HEK293T (cell line): ENCODE measurements at regions not wholly inside any gene's neighbourhood (a gene's known extent, or its start where the extent isn't known, plus 50 kb on each side); places are given as distances from the start of the nearest gene placed in this dataset.

ENCODE experiments used
- CTCF ChIA-PET: fragments of 350-600 bp; formaldehyde crosslinking; extraction: SDS; loops from one replicate; lab custom pipeline; 2021; ENCODE audit warnings: antibody characterized with exemption, inconsistent platforms; lab: Yijun Ruan, JAX
- POLR2A ChIA-PET: fragments of 350-600 bp; formaldehyde crosslinking; extraction: SDS; loops from one replicate; lab custom pipeline; 2020; ENCODE audit warnings: antibody characterized with exemption, inconsistent platforms; lab: Yijun Ruan, JAX
- DNase-seq: peaks from one replicate; pipeline ENCODE4 v3.0.0; 2012; ENCODE audit warnings: mixed read lengths; ENCODE audit errors: extremely low spot score
- ARNT ChIP-seq: fragments of 450-650 bp; IDR thresholded peaks from 2 replicates; pipeline ENCODE4 v1.6.1; 2017; ENCODE audit warnings: mild to moderate bottlenecking
- BHLHE40 ChIP-seq: fragments of 450-650 bp; IDR thresholded peaks from 2 replicates; pipeline ENCODE4 v1.6.1; 2016; ENCODE audit warnings: mild to moderate bottlenecking, moderate library complexity, borderline replicate concordance
- CTBP1 ChIP-seq: fragments of 450-650 bp; IDR thresholded peaks from 2 replicates; pipeline ENCODE4 v1.6.1; 2016; ENCODE audit warnings: borderline replicate concordance
- ELF4 ChIP-seq: fragments of 450-650 bp; IDR thresholded peaks from 2 replicates; pipeline ENCODE4 v1.6.1; 2017; ENCODE audit warnings: antibody characterized with exemption
- FOXA1 ChIP-seq: fragments of 450-650 bp; IDR thresholded peaks from 2 replicates; pipeline ENCODE4 v1.6.1; 2016; ENCODE audit warnings: mild to moderate bottlenecking
- FOXK2 ChIP-seq: fragments of 450-650 bp; IDR thresholded peaks from 2 replicates; pipeline ENCODE4 v1.6.1; 2016; ENCODE audit warnings: mild to moderate bottlenecking
- FOXM1 ChIP-seq: fragments of 450-650 bp; IDR thresholded peaks from 2 replicates; pipeline ENCODE4 v1.6.1; 2017; ENCODE audit warnings: mild to moderate bottlenecking, borderline replicate concordance
- HDGF ChIP-seq: fragments of 450-650 bp; IDR thresholded peaks from 2 replicates; pipeline ENCODE4 v1.6.1; 2017; ENCODE audit warnings: antibody characterized with exemption, borderline replicate concordance
- L3MBTL2 ChIP-seq: fragments of 450-650 bp; conservative IDR thresholded peaks from 2 replicates; pipeline ENCODE4 v1.6.1; 2016; ENCODE audit warnings: mild to moderate bottlenecking
- LEF1 ChIP-seq: fragments of 450-650 bp; IDR thresholded peaks from 2 replicates; pipeline ENCODE4 v1.6.1; 2017; ENCODE audit warnings: mild to moderate bottlenecking, borderline replicate concordance
- NFRKB ChIP-seq: fragments of 450-650 bp; IDR thresholded peaks from 2 replicates; pipeline ENCODE4 v1.6.1; 2016; ENCODE audit warnings: mild to moderate bottlenecking, moderate library complexity
- PKNOX1 ChIP-seq: fragments of 450-650 bp; IDR thresholded peaks from 2 replicates; pipeline ENCODE4 v1.6.1; 2016
- SP1 ChIP-seq: fragments of 450-650 bp; IDR thresholded peaks from 2 replicates; pipeline ENCODE4 v1.6.1; 2017
- SUZ12 ChIP-seq: fragments of 450-650 bp; IDR thresholded peaks from 2 replicates; pipeline ENCODE4 v1.6.1; 2016; ENCODE audit warnings: mild to moderate bottlenecking
- TARDBP ChIP-seq: fragments of 450-650 bp; IDR thresholded peaks from 2 replicates; pipeline ENCODE4 v1.6.1; 2016
- ZNF384 ChIP-seq: fragments of 450-650 bp; IDR thresholded peaks from 2 replicates; pipeline ENCODE4 v1.6.1; 2016

- DNase-seq = no peak
- TF ChIP-seq HDGF = no peak
- no peak for TF ChIP-seq ZNF384
- TF ChIP-seq CTBP1 = no peak
- TF ChIP-seq FOXK2 = no peak
- TF ChIP-seq SP1 = no peak
- no peak for TF ChIP-seq L3MBTL2
- no peak for TF ChIP-seq PKNOX1
- ChIA-PET POLR2A (no interaction called here), CTCF (no interaction called here)
Observed at GRCh38 chr3:75138345-75138744, 523.9 kb upstream of the CNTN3 start.

GRCh38 chr3:75140904-75141615 lies 523.1 kb upstream of the FRG2C start:
- DNase-seq = no peak
- CTCF ChIA-PET = no interaction called here
- TF ChIP-seq FOXM1 (no peak), SUZ12 (no peak), PKNOX1 (no peak), SP1 (no peak), ZNF384 (no peak)
- POLR2A ChIA-PET = no interaction called here

GRCh38 chr3:75144406-75144805 lies 519.7 kb upstream of the FRG2C start:
- CTCF ChIA-PET = no interaction called here
- POLR2A ChIA-PET = no interaction called here
- TF ChIP-seq FOXA1 = no peak
- no peak for DNase-seq

GRCh38 chr3:75171630-75172230 lies 492.4 kb upstream of the FRG2C start:
- POLR2A ChIA-PET = no interaction called here
- CTCF ChIA-PET = no interaction called here
- DNase-seq = no peak
- no peak for TF ChIP-seq FOXA1
- no peak for TF ChIP-seq TARDBP
- TF ChIP-seq FOXM1 = no peak
- no peak for TF ChIP-seq PKNOX1
- TF ChIP-seq CTBP1 = no peak
- TF ChIP-seq ZNF384 = no peak
- no peak for TF ChIP-seq HDGF
- TF ChIP-seq ELF4 = no peak

- CTCF ChIA-PET = no interaction called here
- POLR2A ChIA-PET = no interaction called here
- DNase-seq = no peak
- TF ChIP-seq HDGF = no peak
- TF ChIP-seq PKNOX1 = no peak
- TF ChIP-seq L3MBTL2 = no peak
- TF ChIP-seq SP1 = no peak
- no peak for TF ChIP-seq NFRKB
- no peak for TF ChIP-seq FOXK2
- TF ChIP-seq ZNF384 = no peak
- TF ChIP-seq ELF4 = no peak
- TF ChIP-seq FOXM1 = no peak
Observed at GRCh38 chr3:75176937-75177336, 487.2 kb upstream of the FRG2C start.

- no peak for DNase-seq
- CTCF ChIA-PET = no interaction called here
- no peak for TF ChIP-seq CTBP1
- TF ChIP-seq ELF4 = no peak
- TF ChIP-seq BHLHE40 = no peak
- no peak for TF ChIP-seq FOXK2
- no peak for TF ChIP-seq FOXA1
- no peak for TF ChIP-seq SP1
- no peak for TF ChIP-seq HDGF
- no peak for TF ChIP-seq NFRKB
- no peak for TF ChIP-seq ZNF384
- TF ChIP-seq SUZ12 = no peak
- no peak for TF ChIP-seq PKNOX1
- TF ChIP-seq ARNT = no peak
- no peak for TF ChIP-seq TARDBP
- TF ChIP-seq L3MBTL2 = no peak
- no peak for TF ChIP-seq FOXM1
- TF ChIP-seq LEF1 = no peak
- POLR2A ChIA-PET = no interaction called here
Observed at GRCh38 chr3:75180235-75180944, 483.7 kb upstream of the FRG2C start.
